HCT116 (cell line): ENCODE measurements at regions not wholly inside any gene's neighbourhood (a gene's known extent, or its start where the extent isn't known, plus 50 kb on each side); places are given as distances from the start of the nearest gene placed in this dataset.

ENCODE experiments used
- ATAC-seq: fragments of 200-7000 bp; cut with Tn5 transposase; 2 replicates; pipeline ENCODE4 v1.9.1; 2020; ENCODE audit warnings: mild to moderate bottlenecking, moderate library complexity
- BruUV-seq: library from RNA; stranded (reverse); fragments of 400-500 nt; replicated peaks from 2 replicates; lab custom pipeline; 2021; lab: Mats Ljungman, UMichigan
- CTCF ChIA-PET: fragments of 300-600 bp; sonication (Branson Sonifier 250); formaldehyde crosslinking; loops from one replicate; lab custom pipeline; 2021; ENCODE audit warnings: antibody characterized with exemption; lab: Charles Lee
- POLR2A ChIA-PET: fragments of 300-600, 350-600 bp; sonication (Branson Sonifier 250); formaldehyde crosslinking; loops from one replicate; lab custom pipeline; 2021; ENCODE audit warnings: antibody characterized with exemption; lab: Charles Lee
- RAD21 ChIA-PET, 2 experiments: fragments of 300-600 bp; sonication (Branson Sonifier 250); formaldehyde crosslinking; loops; one replicate each; lab custom pipeline; 2023; ENCODE audit warnings: low total read pairs in 2 of 2; ENCODE audit not compliant: uncharacterized antibody in 2 of 2, unreplicated experiment in 2 of 2, low non-redundant PET in 1 of 2; lab: Charles Lee
- DNase-seq: peaks from one replicate; pipeline ENCODE4 v3.0.0-alpha.2; 2010; ENCODE audit warnings: low read depth, low spot score
- H2AFZ ChIP-seq: fragments of 200-600 bp; shearing (Covaris generic), sonication (generic); 2 replicates; pipeline ENCODE4 v1.6.1; 2017; ENCODE audit warnings: low read depth, mixed run types, mixed read lengths, antibody characterized with exemption, low read length; ENCODE audit not compliant: poor library complexity, severe bottlenecking
- H3K27ac ChIP-seq: 2 replicates; pipeline ENCODE4 v1.5.1; 2012; ENCODE audit warnings: low read depth, low read length
- H3K27me3 ChIP-seq: fragments of 200-600 bp; sonication (generic); 2 replicates; pipeline ENCODE4 v1.6.1; 2016; ENCODE audit warnings: mixed run types, low read length, mixed read lengths; ENCODE audit not compliant: insufficient read depth
- H3K36me3 ChIP-seq, 2 experiments: fragments of 200-500 bp in 1 of 2; fragments of 200-600 bp in 1 of 2; sonication (Bioruptor generic) in 1 of 2; sonication (generic) in 1 of 2; 2 replicates each; pipeline versions ENCODE4 v1.5.1 to v1.6.1; 2014 to 2016; ENCODE audit warnings: low read length in 2 of 2, inconsistent platforms in 1 of 2, mixed read lengths in 1 of 2, mixed run types in 1 of 2; ENCODE audit not compliant: insufficient read depth in 2 of 2, control insufficient read depth in 1 of 2
- H3K4me1 ChIP-seq, 2 experiments: fragments of 200-600 bp in 1 of 2; sonication (generic) in 1 of 2; 2 replicates each; pipeline versions ENCODE4 v1.5.1 to v1.6.1; 2012 to 2017; ENCODE audit warnings: low read length in 2 of 2, inconsistent platforms in 1 of 2, mild to moderate bottlenecking in 1 of 2, mixed read lengths in 1 of 2, mixed run types in 1 of 2, moderate library complexity in 1 of 2; ENCODE audit not compliant: insufficient read depth in 2 of 2, control insufficient read depth in 1 of 2
- H3K4me2 ChIP-seq: fragments of 200-600 bp; sonication (generic); 2 replicates; pipeline ENCODE4 v1.6.1; 2017; ENCODE audit warnings: mixed run types, low read length, mixed read lengths
- H3K4me3 ChIP-seq, 2 experiments: fragments of 200-600 bp in 1 of 2; sonication (generic) in 1 of 2; replicated peaks in 1 of 2; 2 replicates each; pipeline ENCODE4 v1.5.1; 2011 to 2016; ENCODE audit warnings: low read length in 2 of 2, control low read depth in 1 of 2, low read depth in 1 of 2, mild to moderate bottlenecking in 1 of 2, mixed read lengths in 1 of 2, mixed run types in 1 of 2
- H3K79me2 ChIP-seq: fragments of 200-600 bp; sonication (generic); 2 replicates; pipeline ENCODE4 v1.6.1; 2017; ENCODE audit warnings: mild to moderate bottlenecking, mixed run types, low read length, moderate library complexity, mixed read lengths; ENCODE audit not compliant: insufficient read depth
- H3K9ac ChIP-seq: fragments of 200-600 bp; sonication (generic); 2 replicates; pipeline ENCODE4 v1.6.1; 2016; ENCODE audit warnings: low read length, mixed read lengths
- H3K9me2 ChIP-seq: fragments of 200-600 bp; sonication (generic), shearing (Covaris generic); 2 replicates; pipeline ENCODE4 v1.6.1; 2017; ENCODE audit warnings: mixed run types, mild to moderate bottlenecking, moderate library complexity; ENCODE audit not compliant: insufficient read depth
- H3K9me3 ChIP-seq, 2 experiments: fragments of 200-500 bp in 1 of 2; fragments of 200-600 bp in 1 of 2; sonication (Bioruptor generic) in 1 of 2; sonication (generic) in 1 of 2; 2 replicates each; pipeline ENCODE4 v1.6.1; 2014 to 2017; ENCODE audit warnings: low read length in 2 of 2, mixed read lengths in 2 of 2, inconsistent platforms in 1 of 2, low read depth in 1 of 2, mild to moderate bottlenecking in 1 of 2, mixed run types in 1 of 2, moderate library complexity in 1 of 2; ENCODE audit not compliant: control insufficient read depth in 1 of 2, insufficient read depth in 1 of 2
- H4K20me1 ChIP-seq: fragments of 200-600 bp; sonication (generic), shearing (Covaris generic); 2 replicates; pipeline ENCODE4 v1.6.1; 2017; ENCODE audit warnings: mixed run types, mild to moderate bottlenecking, moderate library complexity; ENCODE audit not compliant: insufficient read depth
- EGR1 ChIP-seq: IDR thresholded peaks from 2 replicates; pipeline ENCODE4 v1.6.1; 2012; ENCODE audit warnings: low read depth
- ELF1 ChIP-seq: IDR thresholded peaks from 2 replicates; pipeline ENCODE4 v1.6.1; 2012; ENCODE audit warnings: low read depth, borderline replicate concordance
- EZH2 ChIP-seq: fragments of 200-600 bp; sonication (generic); IDR thresholded peaks from 2 replicates; pipeline ENCODE4 v1.6.1; 2017; ENCODE audit warnings: antibody characterized with exemption, mixed run types
- EZH2phosphoT487 ChIP-seq: fragments of 200-600 bp; IDR thresholded peaks from 2 replicates; pipeline ENCODE4 v1.6.1; 2018; ENCODE audit warnings: antibody characterized with exemption, borderline replicate concordance
- FOSL1 ChIP-seq: IDR thresholded peaks from 2 replicates; pipeline ENCODE4 v1.6.1; 2012; ENCODE audit warnings: low read depth
- JUND ChIP-seq: IDR thresholded peaks from 2 replicates; pipeline ENCODE4 v1.6.1; 2012
- POLR2A ChIP-seq: IDR thresholded peaks from 2 replicates; pipeline ENCODE4 v1.7.0; 2011; ENCODE audit warnings: borderline replicate concordance; ENCODE audit not compliant: insufficient read depth, insufficient read length; ENCODE audit errors: extremely low read depth
- POLR2AphosphoS5 ChIP-seq: IDR thresholded peaks from 2 replicates; pipeline ENCODE4 v1.6.1; 2011; ENCODE audit warnings: mild to moderate bottlenecking, low read depth, low read length, moderate library complexity
- SRF ChIP-seq: IDR thresholded peaks from 2 replicates; pipeline ENCODE4 v1.6.1; 2012; ENCODE audit warnings: low read depth
- TCF7L2 ChIP-seq: IDR thresholded peaks from 2 replicates; pipeline ENCODE4 v1.7.0; 2011; ENCODE audit warnings: borderline replicate concordance, inconsistent platforms; ENCODE audit not compliant: insufficient read depth, insufficient read length; ENCODE audit errors: extremely low read depth
- YY1 ChIP-seq: IDR thresholded peaks from 2 replicates; pipeline ENCODE4 v1.6.1; 2011; ENCODE audit warnings: low read length, low read depth, moderate library complexity, mild to moderate bottlenecking; ENCODE audit not compliant: insufficient replicate concordance; ENCODE audit errors: extremely low read depth
- ZFX ChIP-seq: fragments of 450-650 bp; IDR thresholded peaks from 2 replicates; pipeline ENCODE4 v1.6.1; 2017
- ZNF274 ChIP-seq: fragments of 200-500 bp; sonication (Bioruptor generic); IDR thresholded peaks from 2 replicates; pipeline ENCODE4 v1.6.1; 2014; ENCODE audit warnings: mild to moderate bottlenecking, low read depth, low read length, inconsistent platforms
- intact Hi-C: fragments of 100-400 bp; cut with micrococcal nuclease; formaldehyde crosslinking; loops from 2 replicates; pipeline ENCODE4 v1.10.0; 2022
- TF ChIP-seq, protein P1 (sequence below), 3 experiments: fragments of 200-600 bp in 1 of 3; sonication (generic) in 1 of 3; IDR thresholded peaks in 2 of 3; conservative IDR thresholded peaks in 1 of 3; 2 replicates each; pipeline ENCODE4 v1.5.1; 2012 to 2017; ENCODE audit warnings: low read depth in 2 of 3, low read length in 2 of 3, antibody characterized with exemption in 1 of 3, borderline replicate concordance in 1 of 3, control low read depth in 1 of 3, mild to moderate bottlenecking in 1 of 3, mixed read lengths in 1 of 3, mixed run types in 1 of 3, moderate library complexity in 1 of 3; ENCODE audit not compliant: insufficient read depth in 1 of 3

GRCh38 chr10:28060031-28060607, 61.2 kb upstream of the ODAD2 start:
- BruUV-seq, result no TSS peak
- CTCF ChIA-PET, result no interaction called here

More at GRCh38 chr10:28060031-28060607, 61.2 kb upstream of the ODAD2 start:
- ATAC-seq, result no peak
- Histone ChIP-seq H3K9me2 (no peaks in the 10 kb centered on the region), H4K20me1 (no peaks in the 10 kb centered on the region), H3K9me3 (no peaks in the 10 kb centered on the region), H3K36me3 (peaks cover 14 to 25% of the 10 kb centered on the region in 2 experiments; a peak in 3 of 4 replicates)
- ChIA-PET POLR2A (no interaction called here), RAD21 (no interaction called here)
- intact Hi-C loops, result no loop called here
- TF ChIP-seq SRF (no peak), POLR2AphosphoS5 (no peak), ZFX (no peak), EZH2 (no peak), POLR2A (no peak), YY1 (no peak), EGR1 (no peak), FOSL1 (no peak), ELF1 (no peak), TCF7L2 (no peak), JUND (no peak), ZNF274 (no peak), EZH2phosphoT487 (no peak)
- TF ChIP-seq, protein P1, sequence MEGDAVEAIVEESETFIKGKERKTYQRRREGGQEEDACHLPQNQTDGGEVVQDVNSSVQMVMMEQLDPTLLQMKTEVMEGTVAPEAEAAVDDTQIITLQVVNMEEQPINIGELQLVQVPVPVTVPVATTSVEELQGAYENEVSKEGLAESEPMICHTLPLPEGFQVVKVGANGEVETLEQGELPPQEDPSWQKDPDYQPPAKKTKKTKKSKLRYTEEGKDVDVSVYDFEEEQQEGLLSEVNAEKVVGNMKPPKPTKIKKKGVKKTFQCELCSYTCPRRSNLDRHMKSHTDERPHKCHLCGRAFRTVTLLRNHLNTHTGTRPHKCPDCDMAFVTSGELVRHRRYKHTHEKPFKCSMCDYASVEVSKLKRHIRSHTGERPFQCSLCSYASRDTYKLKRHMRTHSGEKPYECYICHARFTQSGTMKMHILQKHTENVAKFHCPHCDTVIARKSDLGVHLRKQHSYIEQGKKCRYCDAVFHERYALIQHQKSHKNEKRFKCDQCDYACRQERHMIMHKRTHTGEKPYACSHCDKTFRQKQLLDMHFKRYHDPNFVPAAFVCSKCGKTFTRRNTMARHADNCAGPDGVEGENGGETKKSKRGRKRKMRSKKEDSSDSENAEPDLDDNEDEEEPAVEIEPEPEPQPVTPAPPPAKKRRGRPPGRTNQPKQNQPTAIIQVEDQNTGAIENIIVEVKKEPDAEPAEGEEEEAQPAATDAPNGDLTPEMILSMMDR (IDR thresholded peaks at IDR 0.05 in 2 of 3, conservative IDR thresholded peaks at IDR 0.05 in 1 of 3; ENCODE audit: borderline replicate concordance in 1 of 3, insufficient read depth in 1 of 3, low read depth in 2 of 3, low read length in 2 of 3), result no peak
- TF ChIP-seq, all 23 proteins: peak for 0
- peak overlapping the region; percentile 87 for H3K27ac ChIP-seq
- no peak overlapping the region for H3K4me3 ChIP-seq
- H3K4me2 ChIP-seq, result peak overlapping the region; percentile 37; the same call in 1 of the 2 replicates
- no peak for DNase-seq
- H3K79me2 ChIP-seq, result no peaks in the 10 kb centered on the region
- peaks cover 31 to 48% of the 10 kb centered on the region in 2 experiments for H3K4me1 ChIP-seq
- no peaks in the 10 kb centered on the region for H3K27me3 ChIP-seq
- no peak overlapping the region for H2AFZ ChIP-seq
- H3K9ac ChIP-seq, result no peak overlapping the region
